ENCODE measurements at regions not wholly inside any gene's neighbourhood (a gene's known extent, or its start where the extent isn't known, plus 50 kb on each side); places are given as distances from the start of the nearest gene placed in this dataset.

GRCh38 chr15:66644000-66644787 is 57.8 kb upstream of the SMAD6 start:
- no peak for TF ChIP-seq CTCF (IDR thresholded peaks at IDR 0.05; ENCODE audit: extremely low read depth, insufficient read depth, missing control alignments)
- DNase-seq (ENCODE audit: low spot score), result no peak
- in situ Hi-C loops (cut with MboI; ENCODE audit: low pct_unique_long_range_greater_than_20kb, low sequenced_read_pairs, unreplicated experiment), result no loop called here

GRCh38 chr15:66644869-66645268 is 57.2 kb upstream of the SMAD6 start:
- DNase-seq (ENCODE audit: low spot score), result no peak
- no peak for TF ChIP-seq CTCF (IDR thresholded peaks at IDR 0.05; ENCODE audit: extremely low read depth, insufficient read depth, missing control alignments)
- in situ Hi-C loops (cut with MboI; ENCODE audit: low pct_unique_long_range_greater_than_20kb, low sequenced_read_pairs, unreplicated experiment), result no loop called here

- no peak for DNase-seq (ENCODE audit: low spot score)
- in situ Hi-C loops (cut with MboI; ENCODE audit: low pct_unique_long_range_greater_than_20kb, low sequenced_read_pairs, unreplicated experiment), result no loop called here
- TF ChIP-seq CTCF (IDR thresholded peaks at IDR 0.05; ENCODE audit: extremely low read depth, insufficient read depth, missing control alignments), result no peak
Observed at GRCh38 chr15:66646308-66646707, 55.7 kb upstream of the SMAD6 start.

GRCh38 chr15:66646799-66647198 is 55.2 kb upstream of the SMAD6 start:
- no peak for TF ChIP-seq CTCF (IDR thresholded peaks at IDR 0.05; ENCODE audit: extremely low read depth, insufficient read depth, missing control alignments)
- DNase-seq (ENCODE audit: low spot score), result no peak
- in situ Hi-C loops (cut with MboI; ENCODE audit: low pct_unique_long_range_greater_than_20kb, low sequenced_read_pairs, unreplicated experiment), result no loop called here

GRCh38 chr15:66647358-66647757 is 54.7 kb upstream of the SMAD6 start:
- in situ Hi-C loops (cut with MboI; ENCODE audit: low pct_unique_long_range_greater_than_20kb, low sequenced_read_pairs, unreplicated experiment), result no loop called here
- no peak for DNase-seq (ENCODE audit: low spot score)

GRCh38 chr15:66648588-66648987 is 53.4 kb upstream of the SMAD6 start:
- DNase-seq (ENCODE audit: low spot score), result no peak
- TF ChIP-seq CTCF (IDR thresholded peaks at IDR 0.05; ENCODE audit: extremely low read depth, insufficient read depth, missing control alignments), result no peak
- in situ Hi-C loops (cut with MboI; ENCODE audit: low pct_unique_long_range_greater_than_20kb, low sequenced_read_pairs, unreplicated experiment), result no loop called here

More at GRCh38 chr15:66647358-66647757, 54.7 kb upstream of the SMAD6 start:
- TF ChIP-seq CTCF (IDR thresholded peaks at IDR 0.05; ENCODE audit: extremely low read depth, insufficient read depth, missing control alignments), result no peak
